HEK293T (cell line): ENCODE measurements at regions not wholly inside any gene's neighbourhood (a gene's known extent, or its start where the extent isn't known, plus 50 kb on each side); places are given as distances from the start of the nearest gene placed in this dataset.

Experiments
- ARNT ChIP-seq: fragments of 450-650 bp; IDR thresholded peaks from 2 replicates; pipeline ENCODE4 v1.6.1; 2017; ENCODE audit warnings: mild to moderate bottlenecking
- BHLHE40 ChIP-seq: fragments of 450-650 bp; IDR thresholded peaks from 2 replicates; pipeline ENCODE4 v1.6.1; 2016; ENCODE audit warnings: mild to moderate bottlenecking, moderate library complexity, borderline replicate concordance
- FOXA1 ChIP-seq: fragments of 450-650 bp; IDR thresholded peaks from 2 replicates; pipeline ENCODE4 v1.6.1; 2016; ENCODE audit warnings: mild to moderate bottlenecking
- HDGF ChIP-seq: fragments of 450-650 bp; IDR thresholded peaks from 2 replicates; pipeline ENCODE4 v1.6.1; 2017; ENCODE audit warnings: antibody characterized with exemption, borderline replicate concordance
- L3MBTL2 ChIP-seq: fragments of 450-650 bp; conservative IDR thresholded peaks from 2 replicates; pipeline ENCODE4 v1.6.1; 2016; ENCODE audit warnings: mild to moderate bottlenecking
- NFRKB ChIP-seq: fragments of 450-650 bp; IDR thresholded peaks from 2 replicates; pipeline ENCODE4 v1.6.1; 2016; ENCODE audit warnings: mild to moderate bottlenecking, moderate library complexity
- SP1 ChIP-seq: fragments of 450-650 bp; IDR thresholded peaks from 2 replicates; pipeline ENCODE4 v1.6.1; 2017
- TARDBP ChIP-seq: fragments of 450-650 bp; IDR thresholded peaks from 2 replicates; pipeline ENCODE4 v1.6.1; 2016
- ZNF384 ChIP-seq: fragments of 450-650 bp; IDR thresholded peaks from 2 replicates; pipeline ENCODE4 v1.6.1; 2016

GRCh38 chrX:3445806-3446490 is 99.5 kb upstream of the MXRA5 start:
- TF ChIP-seq BHLHE40 (no peak), TARDBP (no peak), FOXA1 (no peak), L3MBTL2 (no peak), SP1 (no peak), HDGF (no peak), ZNF384 (no peak), ARNT (no peak), NFRKB (no peak)
